H1 (cell line): ENCODE measurements at regions not wholly inside any gene's neighbourhood (a gene's known extent, or its start where the extent isn't known, plus 50 kb on each side); places are given as distances from the start of the nearest gene placed in this dataset.

Experiments used
- ATF3 ChIP-seq: IDR thresholded peaks from 2 replicates; pipeline ENCODE4 v1.6.1; 2011; ENCODE audit warnings: low read depth, mild to moderate bottlenecking, low read length; ENCODE audit not compliant: insufficient read depth
- GTF2F1 ChIP-seq: IDR thresholded peaks from 2 replicates; pipeline ENCODE4 v1.6.1; 2012; ENCODE audit warnings: low read depth, low read length, improper control_type of control experiment, borderline replicate concordance
- SAP30 ChIP-seq: fragments of 300-600 bp; sonication (generic); IDR thresholded peaks from 2 replicates; pipeline ENCODE4 v1.7.1; 2012; ENCODE audit warnings: low read length, moderate library complexity, mild to moderate bottlenecking, inconsistent platforms; ENCODE audit not compliant: insufficient read depth, insufficient replicate concordance
- TAF1 ChIP-seq: IDR thresholded peaks from 2 replicates; pipeline ENCODE4 v1.6.1; 2011; ENCODE audit warnings: mild to moderate bottlenecking, low read depth, low read length

- TF ChIP-seq ATF3: no peak
- no peak for TF ChIP-seq GTF2F1
- TF ChIP-seq SAP30: no peak
- TF ChIP-seq TAF1: no peak
These were observed 125.8 kb upstream of the SRSF6 start (continued) for GRCh38 chr20:43331906-43332305.
